ENCODE measurements at regions not wholly inside any gene's neighbourhood (a gene's known extent, or its start where the extent isn't known, plus 50 kb on each side); places are given as distances from the start of the nearest gene placed in this dataset.

DNA sequence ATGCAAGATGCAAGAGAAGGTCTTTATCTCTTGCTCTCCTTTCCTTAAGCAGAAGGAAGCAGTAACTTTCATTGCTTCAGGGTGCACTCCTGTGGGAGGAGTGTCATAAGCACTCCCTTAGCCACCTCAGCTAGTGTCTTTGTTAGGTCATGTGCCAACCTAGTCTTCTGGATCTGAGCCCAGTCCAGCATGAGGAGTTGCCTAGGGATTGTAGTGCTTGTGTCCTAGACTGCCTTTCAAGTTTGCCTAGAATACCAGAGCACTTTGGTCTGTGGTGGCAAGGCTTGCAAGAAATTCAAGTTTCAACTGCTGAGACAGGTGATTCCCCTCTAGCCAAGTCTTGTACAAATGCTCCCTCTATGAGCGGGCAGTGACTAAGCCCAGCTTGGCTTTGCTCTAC lies 633.6 kb downstream of the ZNF385D start:
- TF ChIP-seq, protein P1, sequence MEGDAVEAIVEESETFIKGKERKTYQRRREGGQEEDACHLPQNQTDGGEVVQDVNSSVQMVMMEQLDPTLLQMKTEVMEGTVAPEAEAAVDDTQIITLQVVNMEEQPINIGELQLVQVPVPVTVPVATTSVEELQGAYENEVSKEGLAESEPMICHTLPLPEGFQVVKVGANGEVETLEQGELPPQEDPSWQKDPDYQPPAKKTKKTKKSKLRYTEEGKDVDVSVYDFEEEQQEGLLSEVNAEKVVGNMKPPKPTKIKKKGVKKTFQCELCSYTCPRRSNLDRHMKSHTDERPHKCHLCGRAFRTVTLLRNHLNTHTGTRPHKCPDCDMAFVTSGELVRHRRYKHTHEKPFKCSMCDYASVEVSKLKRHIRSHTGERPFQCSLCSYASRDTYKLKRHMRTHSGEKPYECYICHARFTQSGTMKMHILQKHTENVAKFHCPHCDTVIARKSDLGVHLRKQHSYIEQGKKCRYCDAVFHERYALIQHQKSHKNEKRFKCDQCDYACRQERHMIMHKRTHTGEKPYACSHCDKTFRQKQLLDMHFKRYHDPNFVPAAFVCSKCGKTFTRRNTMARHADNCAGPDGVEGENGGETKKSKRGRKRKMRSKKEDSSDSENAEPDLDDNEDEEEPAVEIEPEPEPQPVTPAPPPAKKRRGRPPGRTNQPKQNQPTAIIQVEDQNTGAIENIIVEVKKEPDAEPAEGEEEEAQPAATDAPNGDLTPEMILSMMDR (IDR thresholded peaks at IDR 0.05; ENCODE audit: insufficient read depth, low read depth, low read length, missing control alignments) = peak; percentile 21
- H3K4me3 ChIP-seq (ENCODE audit: low read length) = no peak overlapping the region
- peak; percentile 87 for DNase-seq (ENCODE audit: low read depth)

DNA sequence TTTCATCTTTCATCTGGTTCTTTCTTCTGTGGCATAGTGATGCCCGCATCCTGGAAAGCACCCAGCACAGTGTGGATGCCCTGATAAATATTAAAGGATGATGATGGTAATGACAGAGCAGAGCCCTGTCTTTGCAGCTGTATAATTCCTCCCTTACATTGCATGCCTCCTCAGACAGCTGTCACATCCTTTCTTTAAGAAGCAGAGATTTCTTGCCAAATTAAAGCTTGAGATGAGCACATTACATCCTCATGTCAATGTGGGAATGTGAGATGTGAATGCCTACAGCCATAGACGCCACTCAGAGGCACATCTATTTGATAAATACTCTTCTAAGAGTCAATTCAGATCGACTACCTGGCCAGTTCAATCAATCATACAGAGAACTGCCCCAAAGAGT lies 642.0 kb downstream of the ZNF385D start:
- TF ChIP-seq, protein P1 (IDR thresholded peaks at IDR 0.05; ENCODE audit: insufficient read depth, low read depth, low read length, missing control alignments) = no peak
- no peak overlapping the region for H3K4me3 ChIP-seq (ENCODE audit: low read length)
- no peak for DNase-seq (ENCODE audit: low read depth)

DNA sequence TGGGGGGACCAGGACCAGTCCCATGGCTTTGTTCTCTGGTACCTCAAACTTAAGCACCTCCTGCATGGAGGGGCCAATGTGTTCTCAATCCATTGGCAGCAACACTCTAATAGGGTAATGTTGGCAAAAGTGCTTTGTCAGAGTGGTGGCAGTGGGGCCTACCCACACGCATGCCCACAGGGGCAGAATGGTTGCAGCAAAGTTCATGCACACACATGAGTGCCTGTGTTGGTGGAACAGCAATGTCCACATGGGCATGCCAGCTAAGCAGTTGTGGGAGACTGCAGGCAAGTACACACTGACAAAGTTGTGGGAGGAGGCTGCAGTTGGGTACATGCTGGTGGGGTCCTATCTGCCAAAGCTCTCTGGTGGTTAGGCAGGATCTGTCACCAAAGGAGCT lies 645.2 kb downstream of the ZNF385D start:
- TF ChIP-seq, protein P1 (IDR thresholded peaks at IDR 0.05; ENCODE audit: insufficient read depth, low read depth, low read length, missing control alignments) = no peak
- DNase-seq (ENCODE audit: low read depth) = no peak
- no peak overlapping the region for H3K4me3 ChIP-seq (ENCODE audit: low read length)

DNA sequence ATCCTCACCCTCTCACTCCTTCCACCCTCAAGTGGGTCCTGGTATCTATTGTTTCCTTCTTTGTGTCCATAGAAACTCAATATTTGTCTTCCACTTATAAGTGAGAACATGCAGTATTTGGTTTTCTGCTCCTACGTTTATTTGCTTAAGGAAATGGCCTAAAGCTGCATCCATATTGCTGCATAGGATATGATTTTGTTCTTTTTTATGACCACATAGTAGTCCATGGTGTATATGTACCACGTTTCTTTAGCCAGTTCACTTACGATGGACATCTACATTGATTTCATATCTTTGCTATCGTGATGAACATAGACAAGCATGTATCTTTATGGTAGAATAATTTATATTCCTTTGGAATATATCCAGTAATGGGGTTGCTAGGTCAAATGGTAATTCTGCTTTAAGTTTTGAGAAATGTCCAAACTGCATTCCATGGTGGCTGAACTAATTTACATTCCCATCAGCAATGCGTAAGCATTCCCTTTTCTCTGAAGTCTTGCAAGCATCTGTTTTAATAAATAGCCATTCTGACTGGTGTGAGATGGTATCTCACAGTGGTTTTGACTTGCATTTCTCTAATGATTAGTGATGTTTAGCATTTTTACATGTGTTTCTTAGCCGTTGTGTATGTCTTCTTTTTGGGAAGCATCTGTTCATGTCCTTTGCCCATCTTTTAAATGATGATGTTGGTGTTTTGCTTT lies 650.2 kb downstream of the ZNF385D start:
- DNase-seq (ENCODE audit: low read depth) = no peak
- TF ChIP-seq, protein P1 (IDR thresholded peaks at IDR 0.05; ENCODE audit: insufficient read depth, low read depth, low read length, missing control alignments) = no peak
- H3K4me3 ChIP-seq (ENCODE audit: low read length) = no peak overlapping the region

DNA sequence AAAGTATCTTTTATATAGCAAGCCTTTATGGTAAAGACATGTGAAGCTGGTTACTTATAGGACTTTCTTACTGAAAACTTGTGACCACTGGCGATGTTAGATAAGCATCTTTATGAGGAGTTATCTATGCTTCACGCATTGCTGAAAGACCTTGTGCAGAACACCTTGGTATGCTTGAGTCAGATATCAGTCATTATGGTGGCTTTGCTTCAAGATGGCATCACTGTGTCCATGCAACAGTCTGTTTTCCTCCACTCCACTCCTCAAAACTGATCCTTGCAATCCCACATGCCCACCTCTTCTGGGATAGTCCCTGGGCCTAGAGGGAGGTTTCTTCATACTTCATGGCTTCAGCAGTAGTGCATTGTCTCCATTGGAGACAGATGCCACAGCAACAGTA lies 656.3 kb downstream of the ZNF385D start:
- no peak for DNase-seq (ENCODE audit: low read depth)

DNA sequence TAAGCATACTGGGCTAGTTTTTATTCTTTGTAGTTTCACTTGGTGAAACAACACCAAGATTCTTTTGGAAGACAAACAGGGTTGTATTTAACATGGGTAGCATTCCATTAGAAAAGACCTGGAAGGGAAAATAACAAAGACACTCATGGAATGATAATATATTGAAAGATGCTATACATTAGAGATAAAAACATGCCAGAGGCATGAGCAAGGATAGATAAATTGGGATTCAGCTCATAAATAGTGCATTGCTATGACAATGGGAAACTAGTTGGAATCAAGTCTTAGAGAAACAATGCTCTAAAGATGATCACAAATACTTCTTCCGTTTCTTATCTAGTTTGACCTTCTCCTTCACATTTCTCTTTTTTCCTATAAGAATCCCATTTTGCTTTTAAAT lies 677.4 kb downstream of the ZNF385D start:
- H3K4me3 ChIP-seq (ENCODE audit: low read length) = no peak overlapping the region
- TF ChIP-seq, protein P1 (IDR thresholded peaks at IDR 0.05; ENCODE audit: insufficient read depth, low read depth, low read length, missing control alignments) = no peak
- no peak for DNase-seq (ENCODE audit: low read depth)

More for the DNA sequence above, 656.3 kb downstream of the ZNF385D start:
- TF ChIP-seq, protein P1 (IDR thresholded peaks at IDR 0.05; ENCODE audit: insufficient read depth, low read depth, low read length, missing control alignments) = no peak
- no peak overlapping the region for H3K4me3 ChIP-seq (ENCODE audit: low read length)

All from epithelial cell of esophagus (primary cell).